Nephron progenitor cell (in vitro differentiated cells): ENCODE measurements at regions not wholly inside any gene's neighbourhood (a gene's known extent, or its start where the extent isn't known, plus 50 kb on each side); places are given as distances from the start of the nearest gene placed in this dataset.

Source experiments
- DNase-seq: peaks from one replicate; pipeline ENCODE4 v3.0.0; 2021
- H3K27ac Mint-ChIP-seq: 2 replicates; pipeline ENCODE4 v1.8.0; 2021; ENCODE audit warnings: mild to moderate bottlenecking, moderate library complexity, mixed read lengths
- H3K27me3 Mint-ChIP-seq: 2 replicates; pipeline ENCODE4 v1.8.0; 2021; ENCODE audit warnings: mild to moderate bottlenecking, low read depth, mixed read lengths; ENCODE audit not compliant: poor library complexity
- H3K36me3 Mint-ChIP-seq: 2 replicates; pipeline ENCODE4 v1.8.0; 2021; ENCODE audit warnings: low read depth, mixed read lengths
- H3K4me1 Mint-ChIP-seq: 2 replicates; pipeline ENCODE4 v1.8.0; 2021; ENCODE audit warnings: mixed read lengths
- H3K4me3 Mint-ChIP-seq: 2 replicates; pipeline ENCODE4 v1.8.0; 2021; ENCODE audit warnings: mild to moderate bottlenecking, moderate library complexity, mixed read lengths
- H3K9me3 Mint-ChIP-seq: 2 replicates; pipeline ENCODE4 v1.8.0; 2021; ENCODE audit warnings: mild to moderate bottlenecking, moderate library complexity, mixed read lengths
- CTCF ChIP-seq: fragments of 200-600 bp; sonication (generic); IDR thresholded peaks from 2 replicates; pipeline ENCODE4 v1.5.0; 2021; ENCODE audit warnings: antibody characterized with exemption

- no peak for DNase-seq
- TF ChIP-seq CTCF: no peak
- peaks cover 37% of the 10 kb centered on the region for H3K4me1 Mint-ChIP-seq
- no peak overlapping the region for H3K4me3 Mint-ChIP-seq
- H3K27me3 Mint-ChIP-seq: no peaks in the 10 kb centered on the region
- no peak overlapping the region for H3K27ac Mint-ChIP-seq
- H3K36me3 Mint-ChIP-seq: no peaks in the 10 kb centered on the region
- peaks cover 32% of the 10 kb centered on the region for H3K9me3 Mint-ChIP-seq
Measured at GRCh38 chr10:36451391-36451970, 673.9 kb upstream of the ANKRD30A start.

GRCh38 chr10:36450380-36450779, 675.0 kb upstream of the ANKRD30A start:
- no peak for DNase-seq
- Mint-ChIP-seq H3K4me1 (peaks cover 39% of the 10 kb centered on the region), H3K27me3 (no peaks in the 10 kb centered on the region), H3K27ac (peak overlapping the region; percentile 63), H3K4me3 (no peak overlapping the region), H3K36me3 (no peaks in the 10 kb centered on the region), H3K9me3 (peaks cover 27% of the 10 kb centered on the region)
- no peak for TF ChIP-seq CTCF

- Mint-ChIP-seq H3K9me3 (peaks cover 22% of the 10 kb centered on the region), H3K4me3 (no peak overlapping the region), H3K4me1 (peaks cover 39% of the 10 kb centered on the region), H3K27ac (peak overlapping the region; percentile 63), H3K36me3 (no peaks in the 10 kb centered on the region), H3K27me3 (no peaks in the 10 kb centered on the region)
- DNase-seq: no peak
- no peak for TF ChIP-seq CTCF
Measured at GRCh38 chr10:36448760-36449691, 676.4 kb upstream of the ANKRD30A start.

- Mint-ChIP-seq H3K36me3 (no peaks in the 10 kb centered on the region), H3K4me1 (peaks cover 38% of the 10 kb centered on the region), H3K27ac (no peak overlapping the region), H3K9me3 (peaks cover 11% of the 10 kb centered on the region), H3K4me3 (no peak overlapping the region), H3K27me3 (no peaks in the 10 kb centered on the region)
- no peak for TF ChIP-seq CTCF
- DNase-seq: no peak
Measured at GRCh38 chr10:36446881-36447280, 678.5 kb upstream of the ANKRD30A start.

GRCh38 chr10:36443233-36443632, 682.2 kb upstream of the ANKRD30A start:
- DNase-seq: no peak
- no peak overlapping the region for H3K27ac Mint-ChIP-seq
- H3K9me3 Mint-ChIP-seq: peaks cover 6% of the 10 kb centered on the region
- no peaks in the 10 kb centered on the region for H3K27me3 Mint-ChIP-seq
- H3K4me3 Mint-ChIP-seq: no peak overlapping the region
- H3K36me3 Mint-ChIP-seq: no peaks in the 10 kb centered on the region
- peaks cover 4% of the 10 kb centered on the region for H3K4me1 Mint-ChIP-seq
- no peak for TF ChIP-seq CTCF
